Parathyroid adenoma (tissue), 2 donors: ENCODE measurements at regions not wholly inside any gene's neighbourhood (a gene's known extent, or its start where the extent isn't known, plus 50 kb on each side); places are given as distances from the start of the nearest gene placed in this dataset.

Experiments
- H2AFZ ChIP-seq: fragments of 300-600 bp; sonication (generic); one replicate; pipeline ENCODE4 v1.7.0; 2017; ENCODE audit warnings: antibody characterized with exemption, mild to moderate bottlenecking
- H3K27ac ChIP-seq: fragments of 300-600 bp; sonication (generic); one replicate; pipeline ENCODE4 v1.7.0; 2017
- H3K27me3 ChIP-seq: fragments of 300-600 bp; sonication (generic); one replicate; pipeline ENCODE4 v1.7.0; 2017; ENCODE audit warnings: low read length; ENCODE audit not compliant: control insufficient read depth, insufficient read depth
- H3K36me3 ChIP-seq: fragments of 300-600 bp; sonication (generic); one replicate; pipeline ENCODE4 v1.7.0; 2017; ENCODE audit warnings: low read length; ENCODE audit not compliant: control insufficient read depth, insufficient read depth
- H3K4me1 ChIP-seq: fragments of 300-600 bp; sonication (generic); one replicate; pipeline ENCODE4 v1.7.0; 2017; ENCODE audit warnings: control low read depth
- H3K4me2 ChIP-seq: fragments of 300-600 bp; sonication (generic); one replicate; pipeline ENCODE4 v1.7.0; 2017; ENCODE audit warnings: low read length
- H3K4me3 ChIP-seq: fragments of 300-600 bp; sonication (generic); one replicate; pipeline ENCODE4 v1.7.0; 2017; ENCODE audit warnings: low read depth, low read length
- H3K79me2 ChIP-seq: fragments of 300-600 bp; sonication (generic); one replicate; pipeline ENCODE4 v1.7.0; 2017; ENCODE audit warnings: control low read depth
- H3K9ac ChIP-seq: fragments of 300-600 bp; sonication (generic); one replicate; pipeline ENCODE4 v1.7.0; 2017; ENCODE audit warnings: mild to moderate bottlenecking
- H3K9me3 ChIP-seq: fragments of 300-600 bp; sonication (generic); one replicate; pipeline ENCODE4 v1.7.0; 2017; ENCODE audit warnings: low read length; ENCODE audit not compliant: control insufficient read depth
- TF ChIP-seq, protein P1 (sequence below): fragments of 300-600 bp; sonication (generic); IDR thresholded peaks from one replicate; pipeline ENCODE4 v1.7.0; 2017; ENCODE audit warnings: antibody characterized with exemption, mild to moderate bottlenecking
- donor health status: primary hyperparathyroidism.

- H3K27me3 ChIP-seq: no peaks in the 10 kb centered on the region
- no peaks in the 10 kb centered on the region for H3K4me1 ChIP-seq
- no peak overlapping the region for H2AFZ ChIP-seq
- TF ChIP-seq, protein P1, sequence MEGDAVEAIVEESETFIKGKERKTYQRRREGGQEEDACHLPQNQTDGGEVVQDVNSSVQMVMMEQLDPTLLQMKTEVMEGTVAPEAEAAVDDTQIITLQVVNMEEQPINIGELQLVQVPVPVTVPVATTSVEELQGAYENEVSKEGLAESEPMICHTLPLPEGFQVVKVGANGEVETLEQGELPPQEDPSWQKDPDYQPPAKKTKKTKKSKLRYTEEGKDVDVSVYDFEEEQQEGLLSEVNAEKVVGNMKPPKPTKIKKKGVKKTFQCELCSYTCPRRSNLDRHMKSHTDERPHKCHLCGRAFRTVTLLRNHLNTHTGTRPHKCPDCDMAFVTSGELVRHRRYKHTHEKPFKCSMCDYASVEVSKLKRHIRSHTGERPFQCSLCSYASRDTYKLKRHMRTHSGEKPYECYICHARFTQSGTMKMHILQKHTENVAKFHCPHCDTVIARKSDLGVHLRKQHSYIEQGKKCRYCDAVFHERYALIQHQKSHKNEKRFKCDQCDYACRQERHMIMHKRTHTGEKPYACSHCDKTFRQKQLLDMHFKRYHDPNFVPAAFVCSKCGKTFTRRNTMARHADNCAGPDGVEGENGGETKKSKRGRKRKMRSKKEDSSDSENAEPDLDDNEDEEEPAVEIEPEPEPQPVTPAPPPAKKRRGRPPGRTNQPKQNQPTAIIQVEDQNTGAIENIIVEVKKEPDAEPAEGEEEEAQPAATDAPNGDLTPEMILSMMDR: no peak
- no peaks in the 10 kb centered on the region for H3K9me3 ChIP-seq
- no peaks in the 10 kb centered on the region for H3K36me3 ChIP-seq
- H3K27ac ChIP-seq: no peak overlapping the region
- H3K4me3 ChIP-seq: no peak overlapping the region
- H3K4me2 ChIP-seq: no peak overlapping the region
- no peak overlapping the region for H3K9ac ChIP-seq
- no peaks in the 10 kb centered on the region for H3K79me2 ChIP-seq
Measured at GRCh38 chr4:182147391-182147790, 95.8 kb upstream of the TENM3 start.

DNA sequence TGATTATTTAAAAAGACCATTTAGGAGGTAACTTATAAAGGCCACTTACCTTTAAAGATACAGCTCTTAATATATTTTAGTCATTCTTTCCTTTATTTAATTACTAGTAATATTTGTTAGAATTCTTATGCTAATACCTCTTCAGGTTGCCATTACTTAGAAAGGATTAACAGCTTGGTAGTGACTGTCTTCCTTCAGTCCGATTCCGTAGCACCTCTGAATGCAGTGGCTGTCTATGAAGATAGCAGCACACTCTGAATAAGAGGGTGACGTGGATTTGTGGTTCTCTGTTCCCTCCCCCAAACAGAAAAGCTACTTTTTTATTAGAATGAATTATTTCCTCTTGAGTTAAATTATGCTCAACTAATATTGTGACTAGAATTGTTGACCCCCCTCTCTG is 92.6 kb upstream of the TENM3 start:
- Histone ChIP-seq H3K27me3 (no peaks in the 10 kb centered on the region), H2AFZ (no peak overlapping the region), H3K79me2 (no peaks in the 10 kb centered on the region), H3K27ac (no peak overlapping the region), H3K9ac (no peak overlapping the region), H3K4me3 (no peak overlapping the region), H3K4me2 (no peak overlapping the region), H3K9me3 (no peaks in the 10 kb centered on the region), H3K4me1 (no peaks in the 10 kb centered on the region), H3K36me3 (no peaks in the 10 kb centered on the region)
- TF ChIP-seq, protein P1: no peak

DNA sequence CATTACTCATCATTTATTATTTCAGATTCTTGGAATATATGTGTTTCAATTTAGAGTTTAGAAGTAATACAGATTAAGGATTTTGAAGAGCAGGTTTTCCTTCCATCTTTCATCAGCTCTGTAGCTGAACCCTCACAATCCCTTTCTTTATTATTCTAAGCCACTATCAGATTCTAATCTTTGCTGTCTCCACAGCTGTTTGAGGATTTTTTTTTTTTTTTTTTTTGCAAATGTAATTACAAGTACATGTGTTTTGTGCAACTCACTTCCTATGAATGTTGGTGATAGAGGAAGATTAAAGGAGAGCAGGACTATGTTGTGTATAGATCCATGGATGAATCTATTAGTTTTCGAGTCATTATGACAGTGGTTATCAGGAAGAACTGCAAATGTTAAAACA is 87.4 kb upstream of the TENM3 start:
- no peak overlapping the region for H2AFZ ChIP-seq
- H3K4me1 ChIP-seq: no peaks in the 10 kb centered on the region
- H3K27ac ChIP-seq: no peak overlapping the region
- no peaks in the 10 kb centered on the region for H3K27me3 ChIP-seq
- H3K9ac ChIP-seq: no peak overlapping the region
- no peaks in the 10 kb centered on the region for H3K36me3 ChIP-seq
- no peaks in the 10 kb centered on the region for H3K9me3 ChIP-seq
- H3K79me2 ChIP-seq: no peaks in the 10 kb centered on the region
- no peak overlapping the region for H3K4me2 ChIP-seq
- TF ChIP-seq, protein P1: no peak
- no peak overlapping the region for H3K4me3 ChIP-seq

- Histone ChIP-seq H3K9me3 (no peaks in the 10 kb centered on the region), H3K27me3 (no peaks in the 10 kb centered on the region)
- TF ChIP-seq, protein P1: no peak
Measured at GRCh38 chr4:182163180-182163579, 80.0 kb upstream of the TENM3 start.

GRCh38 chr4:182169572-182169971 is 73.6 kb upstream of the TENM3 start:
- TF ChIP-seq, protein P1: no peak
- no peaks in the 10 kb centered on the region for H3K4me1 ChIP-seq
- no peak overlapping the region for H3K9ac ChIP-seq
- H3K4me3 ChIP-seq: no peak overlapping the region
- H2AFZ ChIP-seq: no peak overlapping the region
- H3K9me3 ChIP-seq: no peaks in the 10 kb centered on the region
- H3K4me2 ChIP-seq: no peak overlapping the region
- no peaks in the 10 kb centered on the region for H3K36me3 ChIP-seq
- no peaks in the 10 kb centered on the region for H3K27me3 ChIP-seq
- no peaks in the 10 kb centered on the region for H3K79me2 ChIP-seq
- no peak overlapping the region for H3K27ac ChIP-seq

More at GRCh38 chr4:182163180-182163579, 80.0 kb upstream of the TENM3 start:
- no peak overlapping the region for H3K9ac ChIP-seq
- no peak overlapping the region for H3K4me2 ChIP-seq
- no peaks in the 10 kb centered on the region for H3K4me1 ChIP-seq
- no peak overlapping the region for H3K27ac ChIP-seq
- H3K36me3 ChIP-seq: no peaks in the 10 kb centered on the region
- H2AFZ ChIP-seq: no peak overlapping the region
- no peaks in the 10 kb centered on the region for H3K79me2 ChIP-seq
- no peak overlapping the region for H3K4me3 ChIP-seq
